Colonic mucosa (tissue), 4 donors: ENCODE measurements at regions not wholly inside any gene's neighbourhood (a gene's known extent, or its start where the extent isn't known, plus 50 kb on each side); places are given as distances from the start of the nearest gene placed in this dataset.

Experiments used
- DNase-seq: peaks from one replicate; pipeline ENCODE4 v3.0.0-alpha.2; 2020
- H3K27ac ChIP-seq: fragments of 200-600 bp; one replicate; pipeline ENCODE4 v1.8.0; 2021
- H3K27me3 ChIP-seq: fragments of 200-600 bp; one replicate; pipeline ENCODE4 v1.8.0; 2021
- H3K36me3 ChIP-seq: fragments of 200-600 bp; one replicate; pipeline ENCODE4 v1.8.0; 2021
- H3K4me1 ChIP-seq: fragments of 200-600 bp; one replicate; pipeline ENCODE4 v1.8.0; 2021; ENCODE audit warnings: mild to moderate bottlenecking
- H3K4me3 ChIP-seq: fragments of 200-600 bp; one replicate; pipeline ENCODE4 v1.8.0; 2021
- H3K9ac ChIP-seq, 2 donors: one replicate each; pipeline ENCODE4 v1.7.0; 2013; ENCODE audit warnings: control low read depth in 2 of 2, low read depth in 2 of 2, low read length in 2 of 2
- H3K9me3 ChIP-seq: fragments of 200-600 bp; one replicate; pipeline ENCODE4 v1.8.0; 2021
- intact Hi-C: fragments of 100-400 bp; cut with DNase I; formaldehyde crosslinking; loops from one replicate; pipeline ENCODE4 v1.14.1; 2022
- TF ChIP-seq, protein P1 (sequence below): fragments of 200-600 bp; IDR thresholded peaks from one replicate; pipeline ENCODE4 v1.8.0; 2022; ENCODE audit warnings: antibody characterized with exemption, mild to moderate bottlenecking
- donor health status: healthy.
- donor health status: DM: no; HTN: no; CAD: no.
- donor health status: DM: no; HTN: no; CAD: no.

GRCh38 chrX:142686653-142687283 is 339.0 kb upstream of the SPANXN4 start:
- TF ChIP-seq, protein P1, sequence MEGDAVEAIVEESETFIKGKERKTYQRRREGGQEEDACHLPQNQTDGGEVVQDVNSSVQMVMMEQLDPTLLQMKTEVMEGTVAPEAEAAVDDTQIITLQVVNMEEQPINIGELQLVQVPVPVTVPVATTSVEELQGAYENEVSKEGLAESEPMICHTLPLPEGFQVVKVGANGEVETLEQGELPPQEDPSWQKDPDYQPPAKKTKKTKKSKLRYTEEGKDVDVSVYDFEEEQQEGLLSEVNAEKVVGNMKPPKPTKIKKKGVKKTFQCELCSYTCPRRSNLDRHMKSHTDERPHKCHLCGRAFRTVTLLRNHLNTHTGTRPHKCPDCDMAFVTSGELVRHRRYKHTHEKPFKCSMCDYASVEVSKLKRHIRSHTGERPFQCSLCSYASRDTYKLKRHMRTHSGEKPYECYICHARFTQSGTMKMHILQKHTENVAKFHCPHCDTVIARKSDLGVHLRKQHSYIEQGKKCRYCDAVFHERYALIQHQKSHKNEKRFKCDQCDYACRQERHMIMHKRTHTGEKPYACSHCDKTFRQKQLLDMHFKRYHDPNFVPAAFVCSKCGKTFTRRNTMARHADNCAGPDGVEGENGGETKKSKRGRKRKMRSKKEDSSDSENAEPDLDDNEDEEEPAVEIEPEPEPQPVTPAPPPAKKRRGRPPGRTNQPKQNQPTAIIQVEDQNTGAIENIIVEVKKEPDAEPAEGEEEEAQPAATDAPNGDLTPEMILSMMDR, result no peak
- DNase-seq, result no peak
- Histone ChIP-seq H3K9ac (no peak overlapping the region), H3K36me3 (no peaks in the 10 kb centered on the region), H3K27me3 (no peaks in the 10 kb centered on the region), H3K4me1 (no peaks in the 10 kb centered on the region), H3K27ac (no peak overlapping the region), H3K9me3 (no peaks in the 10 kb centered on the region), H3K4me3 (no peak overlapping the region)
- intact Hi-C loops, result no loop called here

GRCh38 chrX:142686206-142686605 is 339.5 kb upstream of the SPANXN4 start:
- Histone ChIP-seq H3K36me3 (no peaks in the 10 kb centered on the region), H3K4me1 (no peaks in the 10 kb centered on the region), H3K27ac (no peak overlapping the region), H3K9ac (no peak overlapping the region), H3K9me3 (no peaks in the 10 kb centered on the region), H3K4me3 (no peak overlapping the region), H3K27me3 (no peaks in the 10 kb centered on the region)
- intact Hi-C loops, result no loop called here
- no peak for DNase-seq
- TF ChIP-seq, protein P1, result no peak

DNA sequence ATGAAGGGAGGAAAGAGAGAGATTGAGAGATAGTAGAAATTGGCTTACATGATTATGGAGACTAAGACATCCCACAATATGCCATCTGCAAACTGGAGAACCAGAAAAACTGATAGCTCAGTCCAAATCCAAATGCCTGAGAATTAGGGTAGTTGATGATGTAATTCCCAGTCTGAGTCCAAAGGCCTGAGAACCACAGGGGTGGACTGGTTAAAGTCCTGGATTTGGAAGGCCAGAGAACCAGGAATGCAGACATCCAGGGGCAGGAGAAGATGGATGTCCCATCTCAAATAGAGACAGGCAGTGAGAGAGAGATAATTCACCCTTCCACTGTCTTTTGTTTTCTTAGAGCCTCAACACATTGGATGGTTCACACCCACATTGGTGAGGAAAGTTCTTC is 345.7 kb upstream of the SPANXN4 start:
- Histone ChIP-seq H3K9ac (no peak overlapping the region), H3K4me1 (no peaks in the 10 kb centered on the region), H3K36me3 (no peaks in the 10 kb centered on the region), H3K4me3 (no peak overlapping the region), H3K27ac (no peak overlapping the region), H3K9me3 (no peaks in the 10 kb centered on the region), H3K27me3 (no peaks in the 10 kb centered on the region)
- intact Hi-C loops, result no loop called here
- TF ChIP-seq, protein P1, result no peak
- no peak for DNase-seq

- Histone ChIP-seq H3K27me3 (no peaks in the 10 kb centered on the region), H3K4me3 (no peak overlapping the region), H3K27ac (no peak overlapping the region), H3K4me1 (no peaks in the 10 kb centered on the region), H3K9me3 (no peaks in the 10 kb centered on the region), H3K36me3 (no peaks in the 10 kb centered on the region), H3K9ac (no peak overlapping the region)
- intact Hi-C loops, result no loop called here
- TF ChIP-seq, protein P1, result no peak
- DNase-seq, result no peak
Observed at GRCh38 chrX:142671036-142671435, 354.7 kb upstream of the SPANXN4 start.

- H3K4me3 ChIP-seq, result no peak overlapping the region
- H3K4me1 ChIP-seq, result no peaks in the 10 kb centered on the region
- TF ChIP-seq, protein P1, result no peak
- H3K36me3 ChIP-seq, result no peaks in the 10 kb centered on the region
- H3K27me3 ChIP-seq, result no peaks in the 10 kb centered on the region
- no peak overlapping the region for H3K9ac ChIP-seq
- no peak overlapping the region for H3K27ac ChIP-seq
- no peaks in the 10 kb centered on the region for H3K9me3 ChIP-seq
- intact Hi-C loops, result no loop called here
- peak; percentile 20 for DNase-seq
Observed at GRCh38 chrX:142663330-142664095, 362.2 kb upstream of the SPANXN4 start.
